Fibroblast of villous mesenchyme (primary cell): ENCODE measurements at regions not wholly inside any gene's neighbourhood (a gene's known extent, or its start where the extent isn't known, plus 50 kb on each side); places are given as distances from the start of the nearest gene placed in this dataset.
A peak's percentile ranks its signal among the peaks of the same experiment; 100 is the strongest.

Source experiments
- DNase-seq: peaks from one replicate; pipeline ENCODE4 v3.0.0-alpha.2; 2010; ENCODE audit warnings: low read depth
- H3K4me3 ChIP-seq: 2 replicates; pipeline ENCODE4 v1.5.1; 2011; ENCODE audit warnings: low read depth, mild to moderate bottlenecking, low read length
- CTCF ChIP-seq: IDR thresholded peaks from 2 replicates; pipeline ENCODE4 v1.5.1; 2012; ENCODE audit warnings: low read depth, mild to moderate bottlenecking, low read length; ENCODE audit not compliant: insufficient read depth

GRCh38 chr2:20521682-20522189, 74.9 kb downstream of the RHOB start:
- no peak overlapping the region for H3K4me3 ChIP-seq
- TF ChIP-seq CTCF: no peak
- no peak for DNase-seq

- H3K4me3 ChIP-seq: no peak overlapping the region
- no peak for DNase-seq
- TF ChIP-seq CTCF: no peak
Observed at GRCh38 chr2:20523073-20523798, 76.4 kb downstream of the RHOB start.

- TF ChIP-seq CTCF: no peak
- no peak for DNase-seq
Observed at GRCh38 chr2:20523799-20524187, 76.9 kb downstream of the RHOB start.

GRCh38 chr2:20524412-20525040, 77.7 kb downstream of the RHOB start:
- no peak for DNase-seq
- no peak overlapping the region for H3K4me3 ChIP-seq
- TF ChIP-seq CTCF: no peak

More at GRCh38 chr2:20523799-20524187, 76.9 kb downstream of the RHOB start:
- H3K4me3 ChIP-seq: no peak overlapping the region

- no peak overlapping the region for H3K4me3 ChIP-seq
- DNase-seq: peak; percentile 79
- TF ChIP-seq CTCF: peak; percentile 7
Observed at GRCh38 chr2:20525041-20526035, 78.5 kb downstream of the RHOB start.

GRCh38 chr2:20526160-20526559, 79.3 kb downstream of the RHOB start:
- no peak for TF ChIP-seq CTCF
- no peak overlapping the region for H3K4me3 ChIP-seq
- peak; percentile 33 for DNase-seq
